IPS DF 19.7 (cell line): ENCODE measurements at regions not wholly inside any gene's neighbourhood (a gene's known extent, or its start where the extent isn't known, plus 50 kb on each side); places are given as distances from the start of the nearest gene placed in this dataset.
"Not testable (repeated sequence)": the region's sequence is repeated elsewhere in the genome, so short reads cannot be mapped to it uniquely, and the experiment has no call there.

Experiments
- DNase-seq: peaks from one replicate; pipeline ENCODE4 v3.0.0-alpha.2; 2013; ENCODE audit warnings: low read depth, low spot score

DNA sequence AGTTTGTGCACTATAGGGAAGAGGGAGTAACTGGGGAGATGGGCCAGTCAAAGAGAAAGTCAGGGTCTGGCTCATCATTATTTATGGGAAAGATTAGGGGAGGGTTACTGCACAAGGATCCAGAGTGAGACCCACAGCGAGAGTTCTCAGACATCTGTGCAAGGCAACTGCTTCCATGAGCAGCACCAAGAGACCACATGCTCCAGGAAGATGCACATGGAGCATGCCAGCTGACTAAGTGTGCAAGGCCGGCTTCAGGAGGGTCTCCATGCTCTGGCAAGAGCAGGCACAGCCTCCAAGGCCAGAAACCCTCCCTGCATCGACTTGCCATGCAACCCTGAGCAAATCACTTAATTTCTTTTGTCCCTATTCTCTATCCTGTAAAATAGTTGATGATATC, 616.9 kb downstream of the CSNK1G3 start:
- no peak for DNase-seq

DNA sequence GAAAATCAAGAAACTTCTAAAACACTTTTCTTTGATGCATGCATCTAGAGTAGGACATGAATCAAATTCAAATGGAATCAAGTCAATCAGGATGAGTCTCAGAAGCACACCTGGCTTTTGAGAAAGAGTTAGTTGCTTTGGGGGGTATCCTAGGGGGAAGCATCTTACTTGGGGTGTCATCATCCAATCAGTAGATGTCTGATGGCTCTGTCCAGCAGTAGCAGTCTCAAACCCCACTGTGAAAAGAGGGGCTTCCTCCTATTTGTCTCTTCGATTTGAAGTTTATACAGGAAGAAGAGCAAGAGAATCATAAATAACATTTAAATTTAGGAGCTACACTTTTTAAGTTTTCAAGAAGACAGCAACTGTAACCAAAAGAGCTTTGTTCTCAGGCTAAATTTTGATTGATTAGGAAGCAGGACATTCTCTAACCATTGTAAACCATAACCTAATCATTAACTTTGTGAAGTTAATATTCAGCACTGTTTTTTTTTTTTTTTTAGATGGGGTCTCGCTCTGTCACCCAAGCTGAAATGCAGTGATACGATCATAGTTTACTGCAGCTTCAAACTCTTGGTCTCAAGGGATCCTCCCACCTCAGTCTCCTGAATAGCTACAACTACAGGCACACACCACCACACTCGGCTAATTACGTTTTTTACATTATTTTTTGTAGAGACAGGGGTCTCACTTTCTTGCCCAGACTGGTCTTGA, 614.7 kb downstream of the CSNK1G3 start:
- no peak for DNase-seq

DNA sequence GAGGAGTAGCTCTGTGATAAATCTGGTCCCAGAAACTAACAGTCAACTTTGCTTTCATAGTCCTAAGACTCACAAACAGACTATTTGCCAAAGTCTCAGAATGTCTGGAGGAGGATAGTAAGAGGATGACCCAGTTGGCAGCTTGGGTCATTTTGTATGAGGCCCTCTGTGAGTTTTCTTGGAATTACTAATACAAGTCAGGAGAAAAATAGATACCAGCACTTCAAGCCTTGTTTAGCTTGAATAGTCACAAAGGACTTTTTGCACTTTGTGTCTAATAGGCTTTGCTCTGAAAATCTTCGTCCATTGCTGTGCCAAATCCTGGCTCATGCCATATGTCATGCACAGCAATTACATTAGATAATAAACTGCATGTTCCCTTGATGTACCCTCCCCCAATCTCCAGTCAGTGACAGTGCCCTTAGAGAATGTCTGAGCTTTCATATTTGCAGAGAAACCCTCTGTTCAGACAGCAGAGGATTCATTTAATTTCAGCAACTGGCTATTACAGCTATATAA, 612.8 kb downstream of the CSNK1G3 start:
- no peak for DNase-seq

DNA sequence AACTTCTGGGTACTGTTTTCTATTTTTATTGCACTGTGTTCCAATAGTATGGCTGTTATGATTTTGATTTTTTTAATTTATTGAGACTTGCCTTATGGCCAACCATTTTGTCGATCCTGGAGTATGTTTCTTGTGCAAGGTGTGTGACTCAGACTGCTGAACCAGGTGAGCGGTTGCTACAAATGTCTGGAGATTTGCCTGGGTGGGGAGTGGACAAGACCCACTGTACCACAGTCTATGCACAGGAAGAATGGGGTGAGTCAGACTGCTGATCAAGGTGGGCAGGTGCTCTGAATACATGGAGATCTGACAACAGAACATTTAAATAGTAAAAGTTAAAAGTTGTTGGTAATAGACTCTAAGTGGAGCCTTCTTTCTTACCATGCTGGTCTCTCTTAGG, 609.2 kb downstream of the CSNK1G3 start:
- DNase-seq: no peak

DNA sequence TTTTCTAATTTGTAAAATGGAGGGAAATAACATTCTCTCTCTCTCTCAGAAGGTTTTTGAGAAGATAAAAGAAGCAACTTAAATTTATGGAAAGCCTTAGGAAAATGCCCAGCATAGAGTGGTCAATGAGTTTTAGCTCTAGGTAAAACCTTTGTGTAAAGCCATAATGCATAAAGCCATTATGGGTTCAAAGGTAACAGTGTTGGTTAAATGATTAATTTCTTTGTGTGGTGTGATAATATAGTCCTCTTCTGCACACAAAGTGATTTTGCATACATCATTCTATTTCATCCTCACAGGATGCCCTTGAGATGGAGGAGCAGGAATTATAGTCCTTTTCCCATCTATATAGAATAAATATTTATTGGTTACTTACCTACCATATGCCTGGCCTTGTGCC, 602.9 kb downstream of the CSNK1G3 start:
- DNase-seq: no peak

DNA sequence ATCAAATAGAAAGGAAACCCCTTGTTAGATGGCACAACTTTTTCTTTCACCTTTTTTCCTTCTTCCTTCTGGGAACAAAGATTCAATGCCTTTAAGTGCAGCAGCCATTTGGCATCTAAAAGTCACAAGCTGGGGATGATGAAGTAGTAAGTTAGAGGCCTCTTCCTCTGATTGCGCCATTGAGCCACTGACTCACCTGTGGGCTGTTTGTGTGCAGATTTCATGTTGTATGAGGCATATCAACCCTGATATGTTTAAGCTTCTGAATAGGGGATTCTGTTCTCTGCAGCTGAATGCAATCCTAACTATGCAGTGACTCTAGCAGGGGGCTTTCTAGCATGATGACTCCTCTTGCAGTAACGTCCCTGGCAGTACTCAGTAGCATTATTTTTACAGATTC, 599.9 kb downstream of the CSNK1G3 start:
- no peak for DNase-seq

DNA sequence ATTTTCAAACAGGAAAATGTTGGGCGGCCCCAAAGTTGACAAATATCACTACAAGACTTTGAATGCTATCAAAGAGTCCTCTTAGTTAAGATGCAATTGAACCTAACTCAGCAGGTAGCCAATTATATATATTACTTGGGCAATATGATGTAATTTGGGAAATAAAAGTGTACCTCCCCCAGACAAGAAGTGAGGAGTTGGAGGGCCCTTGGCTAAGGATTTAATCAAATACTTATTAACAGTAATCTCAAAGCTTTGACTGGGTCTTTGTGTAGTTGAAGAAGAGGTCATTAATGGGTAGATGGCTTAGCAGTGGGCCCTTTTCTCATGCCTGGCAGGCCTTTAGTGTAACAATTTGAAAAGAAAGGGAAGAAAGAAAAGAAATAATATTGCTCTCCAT, 599.0 kb downstream of the CSNK1G3 start:
- DNase-seq: no peak

DNA sequence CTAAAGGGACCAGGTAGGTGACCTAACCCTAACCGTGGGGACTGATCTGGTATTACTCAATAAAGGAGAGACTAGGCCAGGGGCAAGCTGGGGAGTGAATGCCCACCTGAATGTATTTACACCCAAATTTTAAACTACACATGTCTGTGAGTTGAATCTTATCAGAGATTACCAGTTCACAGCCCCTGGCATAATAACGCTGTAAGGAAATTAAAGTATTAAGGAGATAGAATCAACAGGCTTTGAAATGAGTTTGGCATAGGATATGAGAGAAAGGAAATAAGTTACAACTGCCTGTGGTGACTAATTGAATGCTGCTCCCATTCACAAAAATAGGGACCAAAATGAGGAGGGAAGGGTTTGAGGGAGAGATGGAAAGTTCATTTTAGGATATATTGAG, 593.3 kb downstream of the CSNK1G3 start:
- DNase-seq: no peak

DNA sequence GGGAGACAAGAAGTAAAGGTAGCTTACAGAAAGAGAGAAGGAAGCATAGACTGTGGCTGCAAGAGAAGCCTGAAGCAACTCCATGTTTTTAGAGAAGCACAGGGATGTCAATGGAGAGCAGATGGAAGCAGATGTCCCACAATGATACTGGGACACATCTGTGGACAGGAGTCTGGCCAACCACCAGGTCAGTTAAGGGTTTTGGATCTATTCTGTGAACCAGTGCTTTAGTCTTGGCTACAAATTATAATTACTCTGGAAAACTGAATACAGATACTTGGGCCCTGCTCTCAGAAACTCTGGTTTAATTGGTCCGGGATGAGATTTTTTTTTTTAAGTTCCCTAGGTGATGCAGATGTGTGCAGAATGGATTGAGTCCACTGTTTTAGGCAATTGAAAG, 592.8 kb downstream of the CSNK1G3 start:
- no peak for DNase-seq

DNA sequence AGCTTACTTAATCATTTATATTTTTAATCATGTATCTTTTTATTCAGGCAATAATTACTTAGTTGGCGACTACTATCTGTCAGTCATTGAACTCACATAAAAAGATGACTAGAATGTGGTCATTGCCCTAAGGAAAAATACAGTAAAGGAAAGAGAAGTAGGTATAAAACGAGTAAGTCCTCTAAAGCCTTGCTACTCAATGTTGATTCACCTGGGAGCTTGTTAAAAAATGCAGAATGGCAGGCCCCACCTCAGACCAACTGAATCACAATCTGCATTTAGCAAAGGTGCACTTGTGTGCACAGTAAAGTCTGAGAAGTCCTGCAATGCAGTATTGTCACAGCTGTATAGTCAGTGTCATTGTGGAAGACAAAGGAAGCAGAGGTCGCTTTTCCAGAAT, 592.4 kb downstream of the CSNK1G3 start:
- no peak for DNase-seq

DNA sequence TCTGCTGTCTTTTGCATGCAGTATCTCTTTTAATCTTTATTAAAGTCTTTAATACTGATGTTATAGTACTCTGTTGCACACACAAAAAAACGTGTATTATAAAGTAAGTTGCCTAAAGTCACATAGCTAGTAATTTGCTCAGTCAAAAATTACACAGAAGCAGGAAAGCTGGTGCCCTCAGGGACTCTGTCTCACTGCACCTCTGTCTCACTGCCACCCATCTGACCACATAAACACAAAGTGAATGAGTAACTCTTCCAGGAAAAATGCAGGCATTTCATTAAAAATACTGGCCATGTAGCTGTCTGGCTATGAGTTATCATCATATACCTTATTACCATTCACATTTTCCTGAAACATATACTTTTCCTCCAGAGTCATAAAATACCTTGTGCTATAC, 591.7 kb downstream of the CSNK1G3 start:
- DNase-seq: no peak

DNA sequence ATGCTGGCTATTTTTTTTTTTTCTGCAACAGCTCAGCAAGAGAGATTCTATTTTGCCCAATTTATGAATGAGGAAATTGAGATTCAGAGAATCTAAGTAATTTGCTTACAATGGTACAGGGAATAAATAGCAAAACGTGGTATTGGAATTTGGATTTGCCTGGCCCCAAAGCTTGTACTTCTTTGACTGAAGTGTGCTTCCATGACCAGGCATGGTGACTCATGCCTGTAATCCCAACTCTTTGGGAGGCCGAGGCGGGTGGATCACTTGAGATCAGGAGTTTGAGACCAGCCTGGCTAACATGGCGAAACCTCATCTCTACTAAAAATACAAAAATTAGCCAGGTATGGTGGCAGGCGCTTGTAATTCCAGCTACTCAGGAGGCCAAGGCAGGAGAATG, 591.1 kb downstream of the CSNK1G3 start:
- DNase-seq: not testable (repeated sequence)

DNA sequence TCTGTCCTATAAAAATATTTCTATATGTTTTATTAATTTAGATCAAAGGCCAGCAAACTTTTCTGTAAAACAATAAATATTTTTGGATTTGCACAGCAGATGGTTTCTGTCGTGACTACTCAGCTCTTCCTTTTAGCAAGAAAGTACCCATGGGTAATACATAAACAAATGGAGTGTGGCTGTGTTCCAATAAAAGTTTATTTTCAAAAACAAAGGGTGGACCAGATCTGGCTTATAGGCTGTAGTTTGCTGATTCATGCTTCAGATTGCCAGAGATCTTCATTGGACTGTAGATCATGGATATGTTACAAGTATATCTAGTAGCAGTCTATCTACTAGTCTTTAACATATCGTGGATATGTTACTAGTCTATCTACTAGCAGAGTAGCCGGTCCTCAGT, 590.5 kb downstream of the CSNK1G3 start:
- DNase-seq: no peak

DNA sequence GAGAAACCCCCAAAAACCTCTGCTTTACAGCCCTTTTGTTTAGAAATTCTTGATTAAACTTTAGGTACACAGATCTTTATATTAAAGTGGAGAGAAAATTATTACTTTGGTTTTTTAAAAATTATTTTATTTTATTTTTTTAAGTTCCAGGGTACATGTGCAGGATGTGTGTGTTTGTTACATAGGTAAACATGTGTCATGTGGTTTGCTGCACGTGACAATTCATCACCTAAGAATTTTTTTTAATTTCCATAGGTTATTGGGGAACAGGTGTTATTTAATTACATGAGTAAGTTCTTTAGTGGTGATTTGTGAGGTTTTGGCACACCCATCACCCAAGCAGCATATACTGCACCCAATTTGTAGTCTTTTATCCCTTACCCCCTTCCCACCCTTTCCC, 581.7 kb downstream of the CSNK1G3 start:
- DNase-seq: no peak

DNA sequence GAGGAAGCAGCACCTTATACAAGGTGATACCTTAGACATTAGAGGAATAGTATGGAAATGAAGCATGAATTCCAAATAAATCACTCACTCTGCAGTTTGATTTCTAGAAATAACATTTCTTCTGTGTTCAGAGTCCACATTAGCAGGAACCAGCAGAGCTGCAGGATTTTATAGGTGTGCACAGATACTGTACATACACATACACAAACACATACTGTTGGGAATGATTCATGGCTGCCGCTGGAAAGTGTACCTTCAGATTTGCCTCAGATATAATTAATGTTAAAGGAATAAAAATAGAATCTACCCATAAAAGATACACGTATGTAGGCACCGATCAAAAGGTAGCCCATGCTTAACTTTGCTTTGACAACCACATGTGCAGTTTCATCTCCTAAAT, 578.1 kb downstream of the CSNK1G3 start:
- no peak for DNase-seq

DNA sequence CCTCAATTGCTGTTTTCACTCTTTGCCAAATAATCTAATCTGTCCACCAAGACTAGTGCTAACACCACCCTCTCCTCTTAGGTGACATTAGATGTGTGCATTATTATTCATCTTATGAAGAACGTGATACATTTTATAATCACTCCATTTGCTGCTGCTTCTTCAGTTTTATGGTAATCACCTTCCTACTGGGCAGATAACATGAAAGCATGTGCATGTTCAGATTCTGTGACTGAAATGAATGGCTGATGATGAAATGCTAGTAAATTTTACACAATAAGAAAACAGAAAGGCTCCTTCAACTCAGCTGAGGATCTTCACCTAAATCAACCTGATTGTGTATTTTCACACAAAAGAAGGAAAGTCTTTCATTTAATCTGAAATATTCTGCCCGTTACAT, 577.6 kb downstream of the CSNK1G3 start:
- DNase-seq: no peak

DNA sequence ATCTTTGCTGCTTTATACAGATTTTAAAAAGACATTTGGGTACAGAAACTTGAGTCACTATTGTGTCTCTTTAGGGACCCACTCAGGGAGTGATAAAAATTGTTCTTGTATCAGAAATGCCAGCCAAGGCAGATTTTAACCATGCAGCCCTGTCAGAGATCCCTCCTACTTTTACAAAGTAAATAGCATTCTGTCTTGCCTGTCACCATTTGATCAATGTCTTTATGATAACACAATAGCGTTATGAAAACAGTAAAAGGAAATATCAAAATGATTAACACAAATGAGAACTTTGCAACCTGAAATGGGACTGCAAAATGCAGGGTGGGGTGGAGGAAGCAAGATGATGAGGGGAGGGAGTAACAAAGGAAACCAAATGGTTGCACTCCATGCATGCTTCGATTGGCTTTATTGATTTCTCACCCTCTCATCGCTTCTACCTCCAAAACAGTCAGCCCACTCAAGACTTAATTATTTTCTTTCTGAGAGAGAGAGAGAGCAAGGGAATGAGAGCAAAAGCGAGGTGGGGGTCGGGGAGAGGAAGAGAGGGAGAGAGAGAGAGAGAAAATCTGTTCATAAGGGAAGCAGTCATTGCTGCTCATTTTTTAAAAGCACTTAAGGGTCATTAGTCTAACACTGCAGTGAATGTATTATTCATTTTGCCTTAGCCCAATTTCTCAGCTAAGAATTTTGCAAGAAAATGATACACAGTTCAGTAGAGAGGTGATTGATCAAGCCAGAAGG, 576.5 kb downstream of the CSNK1G3 start:
- DNase-seq: no peak

DNA sequence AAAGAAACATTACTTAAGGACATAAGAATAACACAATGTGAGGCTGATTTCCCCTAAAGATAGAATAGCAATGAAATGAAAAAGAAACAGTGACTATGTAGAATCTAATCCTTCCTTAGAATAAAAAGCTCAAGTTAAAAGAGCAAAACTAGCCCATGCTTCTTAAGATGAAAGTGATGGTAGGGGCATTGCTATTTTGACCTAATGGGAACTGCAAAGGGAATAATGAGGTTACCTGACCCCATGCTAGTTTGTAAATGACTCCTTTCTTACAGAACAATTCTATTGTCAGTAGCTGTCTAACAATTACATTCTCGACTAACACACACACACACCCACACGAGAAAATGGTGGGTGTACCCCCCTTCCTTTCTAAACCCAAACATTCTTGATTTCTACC, 575.8 kb downstream of the CSNK1G3 start:
- DNase-seq: peak; percentile 25

DNA sequence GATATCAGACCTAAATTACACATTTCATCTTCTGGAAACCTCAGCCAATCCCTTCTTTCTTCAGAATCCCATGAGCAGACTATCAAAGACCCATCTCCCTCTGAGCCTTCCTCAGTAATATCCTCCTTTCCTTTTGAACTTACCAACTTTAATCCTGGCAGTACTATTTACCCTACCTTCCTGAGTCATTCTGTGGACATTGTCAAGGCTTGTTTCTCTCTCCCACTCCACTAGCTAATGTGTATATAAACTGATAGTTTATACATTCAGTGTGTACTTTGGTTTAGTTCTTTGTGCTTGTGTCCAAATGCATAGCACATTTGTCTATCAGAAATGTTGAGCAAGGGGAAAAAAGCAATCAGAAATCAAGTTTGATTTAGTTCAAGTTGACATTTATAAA, 568.3 kb downstream of the CSNK1G3 start:
- DNase-seq: no peak

DNA sequence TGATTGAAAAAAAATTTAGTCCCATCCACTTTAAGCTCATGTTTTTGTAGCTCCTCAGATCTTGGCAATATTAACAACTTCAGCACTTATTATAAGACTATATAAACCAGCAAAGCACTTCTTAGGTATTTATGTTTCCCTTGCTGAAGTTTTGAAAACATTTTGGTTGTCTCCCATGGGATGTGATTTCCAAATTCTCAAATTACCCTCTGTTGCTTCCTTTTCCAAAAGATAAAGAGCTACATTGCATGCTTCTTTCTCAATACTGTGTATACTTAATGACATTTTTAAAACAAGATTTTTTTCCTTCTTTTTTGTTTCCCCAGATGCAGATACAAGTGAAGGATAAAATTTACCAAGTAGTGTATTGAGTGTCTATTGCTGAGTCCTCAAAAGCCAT, 567.1 kb downstream of the CSNK1G3 start:
- no peak for DNase-seq

DNA sequence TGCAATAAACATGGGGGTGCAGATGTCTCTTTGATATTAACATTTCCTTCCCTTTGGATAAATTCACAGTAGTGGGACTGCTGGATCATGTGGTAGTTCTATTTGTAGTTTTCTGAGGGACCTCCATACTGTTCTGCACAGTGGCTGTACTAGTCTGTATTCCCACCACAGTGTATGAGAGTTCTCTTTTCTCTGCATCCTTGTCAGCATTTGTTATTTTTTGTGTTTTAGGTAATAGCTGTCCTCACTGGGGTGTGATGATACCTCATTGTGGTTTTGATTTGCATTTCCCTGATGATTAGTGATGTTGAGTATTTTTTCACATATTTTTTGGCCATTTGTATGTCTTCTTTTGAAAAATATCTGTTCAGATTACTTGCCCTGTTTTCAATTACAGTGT, 562.5 kb downstream of the CSNK1G3 start:
- no peak for DNase-seq

DNA sequence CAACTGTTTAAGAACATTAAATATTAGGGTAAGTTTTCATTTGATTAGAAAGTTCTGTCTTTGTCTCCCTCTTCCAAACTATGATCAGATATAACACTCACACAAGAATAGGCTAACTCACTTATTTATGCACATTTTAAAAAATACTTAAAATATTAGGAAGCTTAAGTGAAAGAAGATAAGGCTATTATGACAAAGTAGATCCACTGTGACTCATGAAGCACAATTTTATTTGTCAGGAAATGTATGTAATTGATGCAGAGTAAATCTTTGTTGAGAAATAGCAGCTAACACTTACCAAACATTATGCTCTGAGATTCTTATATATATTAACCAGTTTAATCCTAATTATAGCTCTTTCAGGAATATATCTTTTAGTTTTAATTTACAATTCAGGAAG, 560.6 kb downstream of the CSNK1G3 start:
- DNase-seq: no peak

DNA sequence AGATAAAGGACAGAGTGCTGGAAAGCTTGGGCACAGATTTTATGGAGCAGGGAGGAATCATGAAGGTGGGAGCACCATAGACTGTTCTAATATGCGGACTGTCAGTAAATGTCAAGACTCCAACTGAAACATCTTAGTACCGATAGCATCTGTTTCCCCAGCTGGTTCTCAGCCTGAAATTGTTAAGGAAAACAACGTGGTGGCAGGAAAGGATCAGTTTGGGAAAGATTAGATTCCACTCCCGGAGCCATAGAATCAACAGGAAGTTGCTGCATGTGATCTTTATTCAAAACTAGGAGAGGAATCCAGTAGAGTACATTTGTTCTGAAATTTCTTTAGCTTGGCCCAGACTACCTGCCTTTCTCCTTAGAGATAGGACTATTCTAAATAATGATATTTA, 559.1 kb downstream of the CSNK1G3 start:
- no peak for DNase-seq
